K562 (cell line): ENCODE measurements at regions not wholly inside any gene's neighbourhood (a gene's known extent, or its start where the extent isn't known, plus 50 kb on each side); places are given as distances from the start of the nearest gene placed in this dataset.
A peak's percentile ranks its signal among the peaks of the same experiment; 100 is the strongest.

Experiments
- BDP1 ChIP-seq: IDR thresholded peaks from 3 replicates; pipeline ENCODE4 v1.6.1; 2011; ENCODE audit not compliant: insufficient read length, insufficient read depth
- FOXP1 ChIP-seq: sonication (generic); formaldehyde crosslinking; IDR thresholded peaks from 2 replicates; pipeline ENCODE4 v1.8.0; 2022; ENCODE audit warnings: mild to moderate bottlenecking, missing genetic modification reagents
- ILK ChIP-seq: fragments of 450-650 bp; IDR thresholded peaks from 2 replicates; pipeline ENCODE4 v1.6.1; 2016; ENCODE audit warnings: missing genetic modification characterization, low read depth, mild to moderate bottlenecking, missing compliant biosample characterization, moderate library complexity, borderline replicate concordance
- MAFG ChIP-seq: fragments of 450-650 bp; conservative IDR thresholded peaks from 2 replicates; pipeline ENCODE4 v1.6.1; 2016; ENCODE audit warnings: missing genetic modification characterization, missing compliant biosample characterization
- MCM2 ChIP-seq: fragments of 450-650 bp; IDR thresholded peaks from 2 replicates; pipeline ENCODE4 v1.6.1; 2017; ENCODE audit warnings: low read depth, mild to moderate bottlenecking
- RBM34 ChIP-seq: fragments of 200-400 bp; formaldehyde crosslinking; IDR thresholded peaks from 2 replicates; pipeline ENCODE4 v1.6.1; 2018; ENCODE audit warnings: low read length, borderline replicate concordance; ENCODE audit not compliant: insufficient read depth
- SREBF2 ChIP-seq: sonication (generic); formaldehyde crosslinking; IDR thresholded peaks from 2 replicates; pipeline ENCODE4 v1.4.0; 2020; ENCODE audit warnings: mild to moderate bottlenecking, missing genetic modification reagents
- ZNF197 ChIP-seq: fragments of 200-800 bp; sonication (Bioruptor generic); IDR thresholded peaks from 2 replicates; pipeline ENCODE4 v1.6.1; 2016; ENCODE audit warnings: low read depth, missing genetic modification characterization, missing compliant biosample characterization
- ZNF436 ChIP-seq: fragments of 250-450, 450-650 bp; sonication (Bioruptor Pico); formaldehyde crosslinking; IDR thresholded peaks from 2 replicates; pipeline ENCODE4 v1.7.0; 2020; ENCODE audit warnings: mild to moderate bottlenecking
- TF ChIP-seq, protein P1 (sequence below): fragments of 450-650 bp; formaldehyde crosslinking; conservative IDR thresholded peaks from 2 replicates; pipeline ENCODE4 v1.4.0; 2022; ENCODE audit warnings: mild to moderate bottlenecking, missing genetic modification characterization
- TF ChIP-seq, protein P2 (sequence below): fragments of 250-450 bp; sonication (Bioruptor Pico); IDR thresholded peaks from 2 replicates; pipeline ENCODE4 v1.5.0; 2021
- TF ChIP-seq, protein P3 (sequence below): fragments of 450-650 bp; IDR thresholded peaks from 2 replicates; pipeline ENCODE4 v1.6.1; 2016; ENCODE audit warnings: borderline replicate concordance
- TF ChIP-seq, protein P4 (sequence below): conservative IDR thresholded peaks from 2 replicates; pipeline ENCODE4 v1.6.1; 2011; ENCODE audit warnings: low read depth, mild to moderate bottlenecking, low read length; ENCODE audit not compliant: control insufficient read depth
- TF ChIP-seq, protein P5 (sequence below): fragments of 450-650 bp; IDR thresholded peaks from 2 replicates; pipeline ENCODE4 v1.6.1; 2016; ENCODE audit warnings: low read depth

DNA sequence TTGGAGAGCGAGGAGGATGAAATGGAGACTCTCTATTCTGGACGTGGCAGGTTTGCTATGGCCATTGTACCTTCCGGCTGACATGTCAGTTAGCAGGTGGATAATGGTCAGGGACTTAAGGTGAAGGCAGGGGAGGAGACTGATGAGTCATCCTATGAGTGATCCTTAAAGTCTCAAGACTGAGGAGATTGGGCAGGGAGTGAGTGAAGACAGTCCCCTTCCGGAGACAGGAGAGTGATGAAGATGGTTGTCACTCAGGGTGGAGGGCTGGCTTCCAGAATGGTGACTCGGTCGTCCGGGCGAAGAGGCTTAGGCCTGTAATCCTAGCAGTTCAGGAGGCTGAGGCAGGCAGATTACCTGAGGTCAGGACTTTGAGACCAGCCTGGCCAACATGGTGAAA, 49.8 kb upstream of the CCDC63 start (continued):
- TF ChIP-seq BDP1 (no peak), FOXP1 (no peak), ZNF436 (CRISPR knock-in tag) (no peak), ILK (no peak), RBM34 (no peak), MAFG (tag) (peak; percentile 77), ZNF197 (CRISPR knock-in tag) (no peak), MCM2 (no peak), SREBF2 (CRISPR knock-in tag) (no peak)
- TF ChIP-seq, protein P1, sequence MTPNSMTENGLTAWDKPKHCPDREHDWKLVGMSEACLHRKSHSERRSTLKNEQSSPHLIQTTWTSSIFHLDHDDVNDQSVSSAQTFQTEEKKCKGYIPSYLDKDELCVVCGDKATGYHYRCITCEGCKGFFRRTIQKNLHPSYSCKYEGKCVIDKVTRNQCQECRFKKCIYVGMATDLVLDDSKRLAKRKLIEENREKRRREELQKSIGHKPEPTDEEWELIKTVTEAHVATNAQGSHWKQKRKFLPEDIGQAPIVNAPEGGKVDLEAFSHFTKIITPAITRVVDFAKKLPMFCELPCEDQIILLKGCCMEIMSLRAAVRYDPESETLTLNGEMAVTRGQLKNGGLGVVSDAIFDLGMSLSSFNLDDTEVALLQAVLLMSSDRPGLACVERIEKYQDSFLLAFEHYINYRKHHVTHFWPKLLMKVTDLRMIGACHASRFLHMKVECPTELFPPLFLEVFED (CRISPR knock-in tag), result no peak
- TF ChIP-seq, protein P2, sequence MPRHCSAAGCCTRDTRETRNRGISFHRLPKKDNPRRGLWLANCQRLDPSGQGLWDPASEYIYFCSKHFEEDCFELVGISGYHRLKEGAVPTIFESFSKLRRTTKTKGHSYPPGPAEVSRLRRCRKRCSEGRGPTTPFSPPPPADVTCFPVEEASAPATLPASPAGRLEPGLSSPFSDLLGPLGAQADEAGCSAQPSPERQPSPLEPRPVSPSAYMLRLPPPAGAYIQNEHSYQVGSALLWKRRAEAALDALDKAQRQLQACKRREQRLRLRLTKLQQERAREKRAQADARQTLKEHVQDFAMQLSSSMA (CRISPR knock-in tag), result no peak
- TF ChIP-seq, protein P3, sequence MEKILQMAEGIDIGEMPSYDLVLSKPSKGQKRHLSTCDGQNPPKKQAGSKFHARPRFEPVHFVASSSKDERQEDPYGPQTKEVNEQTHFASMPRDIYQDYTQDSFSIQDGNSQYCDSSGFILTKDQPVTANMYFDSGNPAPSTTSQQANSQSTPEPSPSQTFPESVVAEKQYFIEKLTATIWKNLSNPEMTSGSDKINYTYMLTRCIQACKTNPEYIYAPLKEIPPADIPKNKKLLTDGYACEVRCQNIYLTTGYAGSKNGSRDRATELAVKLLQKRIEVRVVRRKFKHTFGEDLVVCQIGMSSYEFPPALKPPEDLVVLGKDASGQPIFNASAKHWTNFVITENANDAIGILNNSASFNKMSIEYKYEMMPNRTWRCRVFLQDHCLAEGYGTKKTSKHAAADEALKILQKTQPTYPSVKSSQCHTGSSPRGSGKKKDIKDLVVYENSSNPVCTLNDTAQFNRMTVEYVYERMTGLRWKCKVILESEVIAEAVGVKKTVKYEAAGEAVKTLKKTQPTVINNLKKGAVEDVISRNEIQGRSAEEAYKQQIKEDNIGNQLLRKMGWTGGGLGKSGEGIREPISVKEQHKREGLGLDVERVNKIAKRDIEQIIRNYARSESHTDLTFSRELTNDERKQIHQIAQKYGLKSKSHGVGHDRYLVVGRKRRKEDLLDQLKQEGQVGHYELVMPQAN, result no peak
- TF ChIP-seq, protein P4, sequence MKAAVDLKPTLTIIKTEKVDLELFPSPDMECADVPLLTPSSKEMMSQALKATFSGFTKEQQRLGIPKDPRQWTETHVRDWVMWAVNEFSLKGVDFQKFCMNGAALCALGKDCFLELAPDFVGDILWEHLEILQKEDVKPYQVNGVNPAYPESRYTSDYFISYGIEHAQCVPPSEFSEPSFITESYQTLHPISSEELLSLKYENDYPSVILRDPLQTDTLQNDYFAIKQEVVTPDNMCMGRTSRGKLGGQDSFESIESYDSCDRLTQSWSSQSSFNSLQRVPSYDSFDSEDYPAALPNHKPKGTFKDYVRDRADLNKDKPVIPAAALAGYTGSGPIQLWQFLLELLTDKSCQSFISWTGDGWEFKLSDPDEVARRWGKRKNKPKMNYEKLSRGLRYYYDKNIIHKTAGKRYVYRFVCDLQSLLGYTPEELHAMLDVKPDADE, result no peak
- TF ChIP-seq, protein P5, sequence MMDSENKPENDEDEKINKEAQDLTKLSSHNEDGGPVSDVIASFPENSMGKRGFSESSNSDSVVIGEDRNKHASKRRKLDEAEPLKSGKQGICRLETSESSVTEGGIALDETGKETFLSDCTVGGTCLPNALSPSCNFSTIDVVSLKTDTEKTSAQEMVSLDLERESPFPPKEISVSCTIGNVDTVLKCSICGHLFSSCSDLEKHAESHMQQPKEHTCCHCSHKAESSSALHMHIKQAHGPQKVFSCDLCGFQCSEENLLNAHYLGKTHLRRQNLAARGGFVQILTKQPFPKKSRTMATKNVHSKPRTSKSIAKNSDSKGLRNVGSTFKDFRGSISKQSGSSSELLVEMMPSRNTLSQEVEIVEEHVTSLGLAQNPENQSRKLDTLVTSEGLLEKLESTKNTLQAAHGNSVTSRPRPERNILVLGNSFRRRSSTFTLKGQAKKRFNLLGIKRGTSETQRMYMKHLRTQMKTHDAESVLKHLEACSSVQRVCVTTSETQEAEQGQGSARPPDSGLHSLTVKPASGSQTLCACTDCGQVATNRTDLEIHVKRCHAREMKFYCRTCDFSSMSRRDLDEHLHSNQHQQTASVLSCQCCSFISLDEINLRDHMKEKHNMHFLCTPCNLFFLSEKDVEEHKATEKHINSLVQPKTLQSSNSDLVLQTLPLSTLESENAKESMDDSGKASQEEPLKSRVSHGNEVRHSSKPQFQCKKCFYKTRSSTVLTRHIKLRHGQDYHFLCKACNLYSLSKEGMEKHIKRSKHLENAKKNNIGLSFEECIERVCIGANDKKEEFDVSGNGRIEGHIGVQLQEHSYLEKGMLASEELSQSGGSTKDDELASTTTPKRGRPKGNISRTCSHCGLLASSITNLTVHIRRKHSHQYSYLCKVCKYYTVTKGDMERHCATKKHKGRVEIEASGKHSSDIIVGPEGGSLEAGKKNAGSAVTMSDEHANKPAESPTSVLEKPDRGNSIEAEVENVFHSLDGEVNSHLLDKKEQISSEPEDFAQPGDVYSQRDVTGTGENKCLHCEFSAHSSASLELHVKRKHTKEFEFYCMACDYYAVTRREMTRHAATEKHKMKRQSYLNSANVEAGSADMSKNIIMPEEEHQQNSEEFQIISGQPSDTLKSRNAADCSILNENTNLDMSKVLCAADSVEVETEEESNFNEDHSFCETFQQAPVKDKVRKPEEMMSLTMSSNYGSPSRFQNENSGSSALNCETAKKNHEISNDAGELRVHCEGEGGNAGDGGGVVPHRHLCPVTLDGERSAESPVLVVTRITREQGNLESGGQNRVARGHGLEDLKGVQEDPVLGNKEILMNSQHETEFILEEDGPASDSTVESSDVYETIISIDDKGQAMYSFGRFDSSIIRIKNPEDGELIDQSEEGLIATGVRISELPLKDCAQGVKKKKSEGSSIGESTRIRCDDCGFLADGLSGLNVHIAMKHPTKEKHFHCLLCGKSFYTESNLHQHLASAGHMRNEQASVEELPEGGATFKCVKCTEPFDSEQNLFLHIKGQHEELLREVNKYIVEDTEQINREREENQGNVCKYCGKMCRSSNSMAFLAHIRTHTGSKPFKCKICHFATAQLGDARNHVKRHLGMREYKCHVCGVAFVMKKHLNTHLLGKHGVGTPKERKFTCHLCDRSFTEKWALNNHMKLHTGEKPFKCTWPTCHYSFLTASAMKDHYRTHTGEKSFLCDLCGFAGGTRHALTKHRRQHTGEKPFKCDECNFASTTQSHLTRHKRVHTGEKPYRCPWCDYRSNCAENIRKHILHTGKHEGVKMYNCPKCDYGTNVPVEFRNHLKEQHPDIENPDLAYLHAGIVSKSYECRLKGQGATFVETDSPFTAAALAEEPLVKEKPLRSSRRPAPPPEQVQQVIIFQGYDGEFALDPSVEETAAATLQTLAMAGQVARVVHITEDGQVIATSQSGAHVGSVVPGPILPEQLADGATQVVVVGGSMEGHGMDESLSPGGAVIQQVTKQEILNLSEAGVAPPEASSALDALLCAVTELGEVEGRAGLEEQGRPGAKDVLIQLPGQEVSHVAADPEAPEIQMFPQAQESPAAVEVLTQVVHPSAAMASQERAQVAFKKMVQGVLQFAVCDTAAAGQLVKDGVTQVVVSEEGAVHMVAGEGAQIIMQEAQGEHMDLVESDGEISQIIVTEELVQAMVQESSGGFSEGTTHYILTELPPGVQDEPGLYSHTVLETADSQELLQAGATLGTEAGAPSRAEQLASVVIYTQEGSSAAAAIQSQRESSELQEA, result no peak
